H9 (cell line): ENCODE measurements at regions not wholly inside any gene's neighbourhood (a gene's known extent, or its start where the extent isn't known, plus 50 kb on each side); places are given as distances from the start of the nearest gene placed in this dataset.

ENCODE experiments used
- DNase-seq: peaks from one replicate; pipeline ENCODE4 v3.0.0-alpha.2; 2017
- H2AFZ ChIP-seq: one replicate; pipeline ENCODE4 v1.6.1; 2013; ENCODE audit warnings: mild to moderate bottlenecking, low read length, control low read depth, moderate library complexity
- H2AK5ac ChIP-seq: 2 replicates; pipeline ENCODE4 v1.6.1; 2013; ENCODE audit warnings: low read length, control low read depth, mixed read lengths; ENCODE audit not compliant: insufficient read length
- H2BK120ac ChIP-seq: one replicate; pipeline ENCODE4 v1.6.1; 2013; ENCODE audit warnings: low read depth, mild to moderate bottlenecking, low read length, control low read depth, inconsistent platforms; ENCODE audit not compliant: poor library complexity, severe bottlenecking
- H2BK12ac ChIP-seq: 2 replicates; pipeline ENCODE4 v1.6.1; 2013; ENCODE audit warnings: low read length, control low read depth, mixed read lengths, low read depth; ENCODE audit not compliant: insufficient read length
- H2BK15ac ChIP-seq: 2 replicates; pipeline ENCODE4 v1.6.1; 2013; ENCODE audit warnings: low read depth, low read length, control low read depth
- H2BK20ac ChIP-seq: one replicate; pipeline ENCODE4 v1.6.1; 2013; ENCODE audit warnings: low read depth, mild to moderate bottlenecking, low read length, control low read depth, inconsistent platforms; ENCODE audit not compliant: poor library complexity, severe bottlenecking
- H2BK5ac ChIP-seq: 2 replicates; pipeline ENCODE4 v1.6.1; 2013; ENCODE audit warnings: low read length, control low read depth, mixed read lengths; ENCODE audit not compliant: insufficient read length
- H3K14ac ChIP-seq: 2 replicates; pipeline ENCODE4 v1.6.1; 2013; ENCODE audit warnings: low read length, control low read depth; ENCODE audit not compliant: insufficient read depth
- H3K18ac ChIP-seq: 2 replicates; pipeline ENCODE4 v1.6.1; 2013; ENCODE audit warnings: low read depth, mild to moderate bottlenecking, mixed read lengths, low read length, control low read depth; ENCODE audit not compliant: insufficient read length
- H3K23ac ChIP-seq: 2 replicates; pipeline ENCODE4 v1.6.1; 2013; ENCODE audit warnings: low read length, control low read depth, mixed read lengths, low read depth; ENCODE audit not compliant: insufficient read length
- H3K23me2 ChIP-seq: 2 replicates; pipeline ENCODE4 v1.6.1; 2013; ENCODE audit warnings: low read depth, mild to moderate bottlenecking, mixed read lengths, low read length, control low read depth; ENCODE audit not compliant: insufficient read length, poor library complexity, severe bottlenecking
- H3K27ac ChIP-seq: 2 replicates; pipeline ENCODE4 v1.5.1; 2013; ENCODE audit warnings: low read length, control low read depth, mixed read lengths, low read depth; ENCODE audit not compliant: insufficient read length
- H3K27me3 ChIP-seq: 2 replicates; pipeline ENCODE4 v1.6.1; 2013; ENCODE audit warnings: low read length, control low read depth, inconsistent platforms; ENCODE audit not compliant: insufficient read depth
- H3K4ac ChIP-seq: 2 replicates; pipeline ENCODE4 v1.6.1; 2013; ENCODE audit warnings: low read depth, mild to moderate bottlenecking, control low read depth, inconsistent platforms, low read length, moderate library complexity
- H3K4me1 ChIP-seq: 2 replicates; pipeline ENCODE4 v1.6.1; 2013; ENCODE audit warnings: low read length, control low read depth, inconsistent platforms; ENCODE audit not compliant: insufficient read depth
- H3K4me2 ChIP-seq: 2 replicates; pipeline ENCODE4 v1.6.1; 2013; ENCODE audit warnings: low read length, control low read depth, mixed read lengths; ENCODE audit not compliant: insufficient read length, insufficient read depth
- H3K56ac ChIP-seq: 2 replicates; pipeline ENCODE4 v1.6.1; 2013; ENCODE audit warnings: low read depth, mild to moderate bottlenecking, mixed read lengths, low read length, control low read depth; ENCODE audit not compliant: insufficient read length
- H3K79me1 ChIP-seq: 2 replicates; pipeline ENCODE4 v1.6.1; 2013; ENCODE audit warnings: low read depth, mild to moderate bottlenecking, moderate library complexity, low read length, control low read depth, inconsistent platforms; ENCODE audit not compliant: insufficient read depth, poor library complexity, severe bottlenecking
- H3K79me2 ChIP-seq: 2 replicates; pipeline ENCODE4 v1.6.1; 2013; ENCODE audit warnings: low read length, control low read depth, inconsistent platforms; ENCODE audit not compliant: insufficient read depth
- H3K9ac ChIP-seq: 2 replicates; pipeline ENCODE4 v1.6.1; 2013; ENCODE audit warnings: low read length, control low read depth, mixed read lengths; ENCODE audit not compliant: insufficient read length; ENCODE audit errors: extremely low read depth
- H3K9me3 ChIP-seq: one replicate; pipeline ENCODE4 v1.6.1; 2013; ENCODE audit warnings: low read depth, low read length, inconsistent platforms; ENCODE audit not compliant: control insufficient read depth
- H3T11ph ChIP-seq: one replicate; pipeline ENCODE4 v1.6.1; 2013; ENCODE audit warnings: mild to moderate bottlenecking, low read length, control low read depth, inconsistent platforms
- H4K20me1 ChIP-seq: one replicate; pipeline ENCODE4 v1.6.1; 2013; ENCODE audit not compliant: control insufficient read depth, insufficient read length, insufficient read depth
- H4K5ac ChIP-seq: 2 replicates; pipeline ENCODE4 v1.6.1; 2013; ENCODE audit warnings: low read depth, mild to moderate bottlenecking, mixed read lengths, low read length, control low read depth; ENCODE audit not compliant: insufficient read length
- H4K8ac ChIP-seq: replicated peaks from 2 replicates; pipeline ENCODE4 v1.6.1; 2013; ENCODE audit warnings: low read length, control low read depth, mixed read lengths, low read depth; ENCODE audit not compliant: insufficient read length
- H4K91ac ChIP-seq: 2 replicates; pipeline ENCODE4 v1.6.1; 2013; ENCODE audit warnings: low read depth, mild to moderate bottlenecking, moderate library complexity, mixed read lengths, low read length, control low read depth; ENCODE audit not compliant: insufficient read length
- H3K27ac Mint-ChIP-seq, 3 experiments: 2 replicates in 2 of 3; 3 replicates in 1 of 3; pipeline ENCODE4 v1.8.0; 2020 to 2021; ENCODE audit warnings: mixed read lengths in 3 of 3, mild to moderate bottlenecking in 1 of 3, moderate library complexity in 1 of 3
- H3K27me3 Mint-ChIP-seq: 2 replicates; pipeline ENCODE4 v1.8.0; 2021; ENCODE audit warnings: low read depth, mild to moderate bottlenecking, moderate library complexity, mixed read lengths
- H3K36me3 Mint-ChIP-seq, 3 experiments: 2 replicates in 2 of 3; 3 replicates in 1 of 3; pipeline ENCODE4 v1.8.0; 2020 to 2021; ENCODE audit warnings: low read depth in 3 of 3, mixed read lengths in 3 of 3; ENCODE audit not compliant: insufficient read depth in 1 of 3
- H3K4me1 Mint-ChIP-seq, 2 experiments: 2 replicates each; pipeline ENCODE4 v1.8.0; 2020; ENCODE audit warnings: mixed read lengths in 2 of 2
- H3K4me3 Mint-ChIP-seq, 2 experiments: 2 replicates in 1 of 2; 3 replicates in 1 of 2; pipeline ENCODE4 v1.8.0; 2020 to 2021; ENCODE audit warnings: mild to moderate bottlenecking in 2 of 2, mixed read lengths in 2 of 2, moderate library complexity in 1 of 2
- H3K9me3 Mint-ChIP-seq, 2 experiments: 2 replicates in 1 of 2; 3 replicates in 1 of 2; pipeline ENCODE4 v1.8.0; 2020; ENCODE audit warnings: mild to moderate bottlenecking in 2 of 2, mixed read lengths in 2 of 2, moderate library complexity in 1 of 2
- CTCF ChIP-seq: fragments of 200-600 bp; sonication (generic); conservative IDR thresholded peaks from 3 replicates; pipeline ENCODE4 v1.8.0; 2021; ENCODE audit warnings: antibody characterized with exemption, mild to moderate bottlenecking
- whole genome bisulfite sequencing: extraction: QIAGEN DNeasy Blood & Tissue Kit; methylation state at CpG from one replicate; pipeline ENCODE4 v1.1.7; 2013; ENCODE audit warnings: missing lambda C conversion rate, low lambda C conversion rate, mixed read lengths; ENCODE audit not compliant: insufficient read length; ENCODE audit errors: extremely low coverage; 5-methylcytosine and 5-hydroxymethylcytosine counted together

GRCh38 chr1:229157480-229157879, 113.4 kb upstream of the RAB4A start:
- no peak overlapping the region for H3K4me3 Mint-ChIP-seq
- DNase-seq: no peak
- H3K23me2 ChIP-seq: no peaks in the 10 kb centered on the region
- H4K5ac ChIP-seq: no peak overlapping the region
- H3K27ac Mint-ChIP-seq: no peak overlapping the region
- no peak overlapping the region for H4K91ac ChIP-seq
- no peak overlapping the region for H2AFZ ChIP-seq
- no peak overlapping the region for H3K4ac ChIP-seq
- no peaks in the 10 kb centered on the region for H3K79me2 ChIP-seq
- no peak overlapping the region for H2AK5ac ChIP-seq
- no peaks in the 10 kb centered on the region for H3K79me1 ChIP-seq
- H2BK15ac ChIP-seq: no peak overlapping the region
- no peak overlapping the region for H2BK12ac ChIP-seq
- no peak overlapping the region for H3K18ac ChIP-seq
- no peaks in the 10 kb centered on the region for H4K20me1 ChIP-seq
- H3K23ac ChIP-seq: no peak overlapping the region
- H3K4me1 Mint-ChIP-seq: peaks cover 16 to 32% of the 10 kb centered on the region in 2 experiments
- no peak overlapping the region for H2BK5ac ChIP-seq
- no peak overlapping the region for H3K56ac ChIP-seq
- no peak overlapping the region for H3K14ac ChIP-seq
- H3K27me3 Mint-ChIP-seq: peaks cover 3% of the 10 kb centered on the region; the same call in 1 of the 2 replicates
- no peaks in the 10 kb centered on the region for H3K27me3 ChIP-seq
- H2BK20ac ChIP-seq: no peak overlapping the region
- H3K9me3 Mint-ChIP-seq: no peaks in the 10 kb centered on the region
- no CpG with 5 or more reads among the region's 4 CpGs for WGBS
- H3K36me3 Mint-ChIP-seq: 0 out of 7 replicates have a peak, but pooled peaks cover 0 to 2% (median 0%) of the 10 kb centered on the region in 3 experiments
- H3K9me3 ChIP-seq: no peaks in the 10 kb centered on the region
- H3K27ac ChIP-seq: no peak overlapping the region
- no peak overlapping the region for H3K9ac ChIP-seq
- no peak overlapping the region for H3T11ph ChIP-seq
- no peak overlapping the region for H2BK120ac ChIP-seq
- TF ChIP-seq CTCF: no peak
- H4K8ac ChIP-seq: no peak overlapping the region
- no peaks in the 10 kb centered on the region; the same call in 1 of the 2 replicates for H3K4me1 ChIP-seq
- H3K4me2 ChIP-seq: no peak overlapping the region
